PC-9 (cell line): ENCODE measurements at regions not wholly inside any gene's neighbourhood (a gene's known extent, or its start where the extent isn't known, plus 50 kb on each side); places are given as distances from the start of the nearest gene placed in this dataset.

Source experiments
- CTCF ChIP-seq: fragments of 200-600 bp; sonication (generic); conservative IDR thresholded peaks from 2 replicates; pipeline ENCODE4 v1.6.1; 2017; ENCODE audit warnings: mixed run types, antibody characterized with exemption, mild to moderate bottlenecking, moderate library complexity
- EZH2 ChIP-seq: fragments of 200-600 bp; sonication (generic); IDR thresholded peaks from 2 replicates; pipeline ENCODE4 v1.8.0; 2017; ENCODE audit warnings: antibody characterized with exemption, low read depth

DNA sequence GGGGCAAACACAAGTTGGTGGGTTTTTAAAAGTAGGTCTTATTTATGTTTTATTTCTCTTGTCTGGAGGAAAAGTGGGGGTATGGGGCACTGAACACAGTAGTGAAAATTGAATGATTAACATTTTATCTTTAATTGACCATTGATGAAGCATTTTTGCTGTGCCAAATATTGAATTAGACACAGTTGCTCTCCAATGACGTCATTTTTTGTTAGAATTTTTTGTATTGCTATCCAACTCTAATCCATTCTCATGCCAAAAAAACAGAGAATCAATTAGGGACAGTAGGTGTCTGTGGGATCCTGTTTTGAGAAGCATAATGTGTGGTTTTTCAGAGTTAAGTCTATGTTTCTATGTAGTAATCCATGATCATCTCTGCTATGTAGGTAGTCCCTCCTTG, 1032.8 kb downstream of the STPG2 start:
- TF ChIP-seq EZH2 (no peak), CTCF (no peak)
